BE2C (cell line): ENCODE measurements at regions not wholly inside any gene's neighbourhood (a gene's known extent, or its start where the extent isn't known, plus 50 kb on each side); places are given as distances from the start of the nearest gene placed in this dataset.

ENCODE experiments used
- DNase-seq: peaks from one replicate; pipeline ENCODE4 v3.0.0-alpha.2; 2020
- H3K27me3 ChIP-seq: fragments of 250-450 bp; sonication (Bioruptor Pico); 2 replicates; pipeline ENCODE4 v1.5.1; 2020; ENCODE audit warnings: mild to moderate bottlenecking
- H3K36me3 ChIP-seq: fragments of 250-450 bp; sonication (Bioruptor Pico); 2 replicates; pipeline ENCODE4 v1.5.1; 2020; ENCODE audit warnings: mild to moderate bottlenecking
- H3K4me1 ChIP-seq: fragments of 250-450 bp; sonication (Bioruptor Pico); 2 replicates; pipeline ENCODE4 v1.5.1; 2020
- H3K4me3 ChIP-seq: 2 replicates; pipeline ENCODE4 v1.5.1; 2011; ENCODE audit warnings: low read depth, low read length
- H3K9me3 ChIP-seq: fragments of 250-450 bp; sonication (Bioruptor Pico); 2 replicates; pipeline ENCODE4 v1.5.1; 2020
- CTCF ChIP-seq: IDR thresholded peaks from 2 replicates; pipeline ENCODE4 v1.5.1; 2012; ENCODE audit warnings: mild to moderate bottlenecking, low read depth, low read length

DNA sequence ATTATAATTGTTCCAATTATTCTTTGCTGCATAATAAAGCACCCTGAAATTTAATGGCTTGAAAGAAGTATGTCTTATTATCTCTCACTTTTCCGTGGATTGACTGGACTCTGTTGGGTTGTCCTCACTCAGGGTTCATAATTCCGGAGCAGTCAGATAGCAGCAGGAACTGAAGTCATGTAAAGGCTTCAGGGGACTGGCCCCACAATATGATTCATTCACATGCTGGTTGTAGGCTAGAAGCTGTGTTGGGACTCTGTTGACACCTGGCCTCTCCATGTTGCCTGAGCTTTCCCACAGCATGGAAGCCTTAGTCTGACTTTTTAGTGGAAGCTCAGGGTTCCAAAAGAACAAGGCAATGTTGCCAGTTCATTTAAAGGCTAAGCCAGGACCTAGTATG, 367.1 kb upstream of the ADGRL2 start:
- H3K4me1 ChIP-seq, result no peaks in the 10 kb centered on the region
- H3K9me3 ChIP-seq, result no peaks in the 10 kb centered on the region
- no peak for TF ChIP-seq CTCF
- H3K27me3 ChIP-seq, result no peaks in the 10 kb centered on the region
- no peaks in the 10 kb centered on the region for H3K36me3 ChIP-seq
- DNase-seq, result no peak
- no peak overlapping the region for H3K4me3 ChIP-seq

GRCh38 chr1:81432654-81433109, 368.1 kb upstream of the ADGRL2 start:
- no peak for DNase-seq
- H3K4me1 ChIP-seq, result no peaks in the 10 kb centered on the region
- TF ChIP-seq CTCF, result no peak

GRCh38 chr1:81432059-81432458, 368.7 kb upstream of the ADGRL2 start:
- H3K4me1 ChIP-seq, result no peaks in the 10 kb centered on the region

More at GRCh38 chr1:81432654-81433109, 368.1 kb upstream of the ADGRL2 start:
- Histone ChIP-seq H3K36me3 (no peaks in the 10 kb centered on the region), H3K9me3 (no peaks in the 10 kb centered on the region), H3K27me3 (no peaks in the 10 kb centered on the region), H3K4me3 (no peak overlapping the region)

GRCh38 chr1:81431624-81432000, 369.1 kb upstream of the ADGRL2 start:
- DNase-seq, result no peak
- no peak overlapping the region for H3K4me3 ChIP-seq
- H3K36me3 ChIP-seq, result no peaks in the 10 kb centered on the region
- H3K9me3 ChIP-seq, result no peaks in the 10 kb centered on the region
- no peaks in the 10 kb centered on the region for H3K27me3 ChIP-seq
- TF ChIP-seq CTCF, result no peak
- no peaks in the 10 kb centered on the region for H3K4me1 ChIP-seq

More at GRCh38 chr1:81432059-81432458, 368.7 kb upstream of the ADGRL2 start:
- TF ChIP-seq CTCF, result no peak
- no peaks in the 10 kb centered on the region for H3K36me3 ChIP-seq
- DNase-seq, result no peak
- no peaks in the 10 kb centered on the region for H3K27me3 ChIP-seq
- H3K4me3 ChIP-seq, result no peak overlapping the region
- no peaks in the 10 kb centered on the region for H3K9me3 ChIP-seq

DNA sequence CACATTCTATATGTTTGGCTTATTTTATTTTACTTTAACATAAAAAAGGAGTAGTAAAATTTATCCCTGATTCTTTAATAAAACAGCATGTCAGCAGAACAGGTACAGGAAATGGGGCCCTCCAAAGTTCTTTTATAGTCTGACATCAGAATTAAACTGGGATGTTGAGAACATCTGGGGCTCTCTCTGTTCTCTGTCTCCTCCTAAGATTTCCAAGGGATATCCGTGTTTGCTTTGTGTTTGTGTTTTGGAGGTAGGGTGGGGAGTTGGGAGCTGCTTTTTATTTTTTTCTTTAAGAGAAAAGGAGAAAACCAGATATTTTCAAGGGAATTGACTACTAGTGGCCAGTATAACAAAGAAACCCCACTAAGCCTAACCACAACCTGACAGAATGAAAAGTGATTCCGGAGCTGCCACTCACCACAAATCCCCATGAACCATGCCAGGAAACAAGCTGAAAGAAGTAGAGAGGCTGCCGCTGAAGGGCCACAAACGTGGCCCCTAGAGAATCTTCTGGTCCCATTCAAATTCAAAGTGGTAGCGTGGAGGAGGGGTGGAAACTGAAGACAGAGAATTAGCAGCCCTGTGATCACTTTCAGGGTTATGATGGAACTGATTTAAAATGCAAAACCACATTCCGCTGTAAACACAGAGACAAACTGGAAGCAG, 369.6 kb upstream of the ADGRL2 start:
- Histone ChIP-seq H3K27me3 (no peaks in the 10 kb centered on the region), H3K36me3 (no peaks in the 10 kb centered on the region), H3K9me3 (no peaks in the 10 kb centered on the region), H3K4me1 (no peaks in the 10 kb centered on the region), H3K4me3 (no peak overlapping the region)
- no peak for TF ChIP-seq CTCF
- no peak for DNase-seq

GRCh38 chr1:81430236-81430938, 370.3 kb upstream of the ADGRL2 start:
- Histone ChIP-seq H3K4me1 (no peaks in the 10 kb centered on the region), H3K9me3 (no peaks in the 10 kb centered on the region), H3K36me3 (no peaks in the 10 kb centered on the region), H3K4me3 (no peak overlapping the region), H3K27me3 (no peaks in the 10 kb centered on the region)
- no peak for DNase-seq
- no peak for TF ChIP-seq CTCF
